GM12892 (cell line): ENCODE measurements at regions not wholly inside any gene's neighbourhood (a gene's known extent, or its start where the extent isn't known, plus 50 kb on each side); places are given as distances from the start of the nearest gene placed in this dataset.

Source experiments
- POLR2A ChIP-seq: IDR thresholded peaks from 2 replicates; pipeline ENCODE4 v1.6.1; 2011; ENCODE audit warnings: low read depth, low read length, control low read depth
- TAF1 ChIP-seq: IDR thresholded peaks from 2 replicates; pipeline ENCODE4 v1.6.1; 2011; ENCODE audit warnings: low read depth, mild to moderate bottlenecking, control low read depth, low read length, borderline replicate concordance

- TF ChIP-seq POLR2A (no peak), TAF1 (no peak)
These were observed 69.0 kb upstream of the AHI1 start for GRCh38 chr6:135566311-135567068.
